ENCODE measurements at regions not wholly inside any gene's neighbourhood (a gene's known extent, or its start where the extent isn't known, plus 50 kb on each side); places are given as distances from the start of the nearest gene placed in this dataset.
"Not testable (repeated sequence)": the region's sequence is repeated elsewhere in the genome, so short reads cannot be mapped to it uniquely, and the experiment has no call there.

GRCh38 chr1:30075916-30076315 lies 647.5 kb downstream of the MATN1 start:
- TF ChIP-seq CTCF, POLR2A (IDR thresholded peaks at IDR 0.05): not testable (repeated sequence)
